SJSA1 (cell line): ENCODE measurements at regions not wholly inside any gene's neighbourhood (a gene's known extent, or its start where the extent isn't known, plus 50 kb on each side); places are given as distances from the start of the nearest gene placed in this dataset.

Experiments
- DNase-seq, 2 experiments: peaks; one replicate each; pipeline ENCODE4 v3.0.0-alpha.2; 2015 to 2020; ENCODE audit warnings: low spot score in 2 of 2, low read depth in 1 of 2
- H3K27ac ChIP-seq: fragments of 250-450 bp; sonication (Bioruptor Pico); 2 replicates; pipeline ENCODE4 v1.5.1; 2020; ENCODE audit warnings: mild to moderate bottlenecking, moderate library complexity
- H3K27me3 ChIP-seq: fragments of 250-450 bp; sonication (Bioruptor Pico); replicated peaks from 2 replicates; pipeline ENCODE4 v1.5.1; 2020; ENCODE audit warnings: mild to moderate bottlenecking, moderate library complexity
- H3K36me3 ChIP-seq: fragments of 250-450 bp; sonication (Bioruptor Pico); 2 replicates; pipeline ENCODE4 v1.5.1; 2020; ENCODE audit warnings: mild to moderate bottlenecking
- H3K4me1 ChIP-seq: fragments of 250-450 bp; sonication (Bioruptor Pico); replicated peaks from 2 replicates; pipeline ENCODE4 v1.6.1; 2021; ENCODE audit warnings: mild to moderate bottlenecking
- H3K4me3 ChIP-seq: fragments of 250-450 bp; sonication (Bioruptor Pico); 2 replicates; pipeline ENCODE4 v1.5.1; 2020; ENCODE audit warnings: mild to moderate bottlenecking
- H3K9me3 ChIP-seq: fragments of 250-450 bp; sonication (Bioruptor Pico); replicated peaks from 2 replicates; pipeline ENCODE4 v1.5.1; 2020; ENCODE audit warnings: mild to moderate bottlenecking

DNA sequence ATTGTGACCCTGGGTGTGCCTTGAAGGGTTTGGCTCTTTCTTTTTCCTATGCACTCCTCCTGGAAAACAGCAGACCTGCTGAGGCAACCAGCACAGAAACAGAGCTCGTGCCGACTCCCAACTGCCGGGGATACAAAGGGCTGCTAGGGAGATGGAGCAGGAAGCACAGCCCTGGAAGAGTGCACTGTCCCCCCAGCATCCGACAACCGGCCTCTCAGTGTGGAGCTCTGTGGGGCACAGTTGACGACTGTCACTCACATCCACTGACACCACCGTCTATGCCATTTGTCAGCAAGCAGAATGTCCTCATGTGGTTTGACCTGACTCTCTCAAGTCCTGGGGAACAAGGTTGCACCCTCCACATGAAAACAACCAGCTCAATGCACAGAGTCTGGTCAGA lies 290.4 kb downstream of the TNS1 start:
- no peak overlapping the region for H3K4me3 ChIP-seq
- no peaks in the 10 kb centered on the region for H3K27me3 ChIP-seq
- H3K9me3 ChIP-seq, result no peaks in the 10 kb centered on the region
- no peaks in the 10 kb centered on the region for H3K36me3 ChIP-seq
- no peak for DNase-seq
- peaks cover 13% of the 10 kb centered on the region for H3K4me1 ChIP-seq
- no peak overlapping the region for H3K27ac ChIP-seq

DNA sequence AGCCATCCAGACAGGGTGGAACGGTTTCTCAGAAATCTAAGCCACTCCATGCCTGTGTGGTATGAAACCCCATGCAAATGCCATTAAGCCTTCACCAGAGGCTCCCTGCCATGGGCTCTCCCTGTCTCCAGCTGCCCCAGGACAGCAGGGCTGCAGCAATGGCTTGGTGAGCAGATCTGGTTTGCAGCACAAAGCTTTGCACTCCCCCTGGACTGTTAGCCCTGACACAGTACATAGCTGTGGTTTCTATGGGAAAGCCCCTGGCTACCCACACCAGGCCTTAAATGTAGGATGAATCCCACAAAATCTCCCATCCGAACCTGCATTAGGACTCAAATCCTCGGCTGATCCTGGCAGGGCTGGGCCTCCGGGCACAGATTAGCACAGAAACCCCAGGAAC lies 291.6 kb downstream of the TNS1 start:
- no peaks in the 10 kb centered on the region for H3K27me3 ChIP-seq
- no peaks in the 10 kb centered on the region for H3K36me3 ChIP-seq
- peaks cover 13% of the 10 kb centered on the region for H3K4me1 ChIP-seq
- H3K27ac ChIP-seq, result no peak overlapping the region
- no peaks in the 10 kb centered on the region for H3K9me3 ChIP-seq
- H3K4me3 ChIP-seq, result no peak overlapping the region
- DNase-seq, result peak; percentile 17 to 49

DNA sequence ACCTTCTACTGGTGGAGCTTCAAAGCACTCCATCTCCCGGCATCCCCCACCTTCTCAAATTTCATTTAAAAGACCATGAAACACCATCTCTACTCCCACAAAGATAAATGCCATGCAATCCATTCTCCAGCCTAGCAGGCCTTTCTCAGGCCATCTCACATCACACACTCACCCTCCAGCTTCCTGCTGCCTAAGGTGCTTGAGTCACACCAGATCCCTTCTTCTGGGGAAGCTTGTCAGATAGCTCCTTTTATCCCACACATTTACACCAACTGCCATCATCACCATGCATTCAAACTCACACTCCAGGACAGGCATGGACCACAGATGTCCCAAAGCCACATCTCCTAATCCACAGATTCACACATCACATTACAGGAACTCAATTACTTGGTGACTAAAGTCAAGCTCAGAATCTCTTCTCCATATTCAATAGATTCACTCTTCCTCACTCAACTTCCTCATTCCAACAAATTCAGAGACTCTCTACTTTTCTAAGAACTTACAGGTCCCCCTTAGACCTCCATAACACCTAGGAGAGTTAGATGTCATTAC lies 292.5 kb downstream of the TNS1 start:
- no peaks in the 10 kb centered on the region for H3K9me3 ChIP-seq
- no peaks in the 10 kb centered on the region for H3K27me3 ChIP-seq
- no peaks in the 10 kb centered on the region for H3K36me3 ChIP-seq
- DNase-seq, result no peak
- no peak overlapping the region for H3K27ac ChIP-seq
- peaks cover 13% of the 10 kb centered on the region for H3K4me1 ChIP-seq
- no peak overlapping the region for H3K4me3 ChIP-seq

DNA sequence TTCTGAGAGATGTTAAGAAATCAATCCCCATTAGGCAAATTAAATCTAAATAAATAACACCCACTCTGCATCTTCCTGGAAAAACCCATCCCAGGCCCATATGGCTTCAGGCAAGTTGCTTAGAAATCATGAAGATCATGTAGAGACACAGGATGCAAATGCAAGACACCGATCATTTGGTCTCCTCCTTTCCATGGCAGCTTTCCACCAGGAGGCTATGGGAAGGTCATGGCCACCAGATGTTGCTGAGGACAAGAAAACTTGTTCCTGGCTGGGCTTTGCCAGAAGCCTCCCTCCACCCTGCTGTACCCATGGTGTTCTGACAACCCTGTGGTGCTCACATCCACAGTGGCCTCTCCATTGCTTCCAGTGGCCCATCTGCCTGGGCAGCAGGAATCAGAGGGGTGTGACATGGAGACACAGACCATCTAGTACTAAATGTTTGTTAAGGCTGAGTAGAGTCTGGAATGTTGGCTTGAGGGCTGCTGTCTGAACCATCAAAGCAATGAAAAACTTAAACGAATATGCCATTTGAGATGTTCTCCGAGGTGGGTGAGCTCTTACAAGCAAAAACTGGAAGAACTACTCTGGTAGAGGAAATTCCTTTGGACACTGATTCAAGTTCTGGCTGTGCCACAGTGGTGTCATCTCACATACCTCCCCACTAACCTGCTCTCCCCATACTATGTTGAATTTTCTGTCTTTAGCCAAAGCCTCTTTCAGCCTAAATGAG lies 293.2 kb downstream of the TNS1 start:
- no peak overlapping the region for H3K27ac ChIP-seq
- no peaks in the 10 kb centered on the region for H3K27me3 ChIP-seq
- peaks cover 13% of the 10 kb centered on the region for H3K4me1 ChIP-seq
- H3K9me3 ChIP-seq, result no peaks in the 10 kb centered on the region
- no peak overlapping the region for H3K4me3 ChIP-seq
- no peaks in the 10 kb centered on the region for H3K36me3 ChIP-seq
- no peak for DNase-seq

GRCh38 chr2:217707131-217707611 lies 295.6 kb downstream of the TNS1 start:
- no peaks in the 10 kb centered on the region for H3K27me3 ChIP-seq
- H3K4me3 ChIP-seq, result no peak overlapping the region
- H3K27ac ChIP-seq, result no peak overlapping the region
- no peak for DNase-seq
- H3K4me1 ChIP-seq, result no peaks in the 10 kb centered on the region; the same call in 1 of the 2 replicates
- H3K9me3 ChIP-seq, result no peaks in the 10 kb centered on the region
- H3K36me3 ChIP-seq, result no peaks in the 10 kb centered on the region

GRCh38 chr2:217706513-217706912 lies 296.3 kb downstream of the TNS1 start:
- Histone ChIP-seq H3K27ac (no peak overlapping the region), H3K4me3 (no peak overlapping the region), H3K4me1 (no peaks in the 10 kb centered on the region; the same call in 1 of the 2 replicates), H3K36me3 (no peaks in the 10 kb centered on the region), H3K27me3 (peaks cover 4% of the 10 kb centered on the region; the same call in 1 of the 2 replicates), H3K9me3 (no peaks in the 10 kb centered on the region)
- DNase-seq, result no peak

DNA sequence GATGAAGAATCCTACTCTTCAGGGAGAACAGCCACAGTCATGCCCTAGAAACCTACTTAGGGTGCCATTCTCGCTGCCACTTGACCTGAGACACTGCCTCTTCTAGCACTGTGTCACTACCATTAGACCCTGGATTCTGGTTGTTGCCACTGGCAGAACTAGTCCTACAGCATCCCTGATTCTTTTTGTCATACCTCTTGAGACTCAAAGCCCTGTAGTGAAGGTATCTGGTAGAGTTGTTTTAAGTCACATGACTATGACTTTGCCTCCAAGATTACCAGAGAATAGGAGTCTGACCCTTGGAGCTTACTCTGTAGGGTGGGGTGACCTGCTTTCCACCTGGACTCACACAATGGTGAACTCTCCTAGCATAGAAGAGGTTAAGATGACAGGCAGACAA lies 296.7 kb downstream of the TNS1 start:
- no peaks in the 10 kb centered on the region for H3K36me3 ChIP-seq
- H3K4me3 ChIP-seq, result no peak overlapping the region
- no peak for DNase-seq
- H3K9me3 ChIP-seq, result no peaks in the 10 kb centered on the region
- peaks cover 5% of the 10 kb centered on the region; the same call in 1 of the 2 replicates for H3K27me3 ChIP-seq
- H3K4me1 ChIP-seq, result no peaks in the 10 kb centered on the region; the same call in 1 of the 2 replicates
- H3K27ac ChIP-seq, result no peak overlapping the region

- Histone ChIP-seq H3K36me3 (no peaks in the 10 kb centered on the region), H3K4me3 (no peak overlapping the region), H3K27ac (no peak overlapping the region), H3K9me3 (no peaks in the 10 kb centered on the region), H3K27me3 (peaks cover 5% of the 10 kb centered on the region; the same call in 1 of the 2 replicates), H3K4me1 (no peaks in the 10 kb centered on the region)
- no peak for DNase-seq
Measured at GRCh38 chr2:217705461-217705860, 297.3 kb downstream of the TNS1 start.

- Histone ChIP-seq H3K27ac (no peak overlapping the region), H3K4me1 (no peaks in the 10 kb centered on the region), H3K4me3 (no peak overlapping the region), H3K27me3 (peaks cover 5% of the 10 kb centered on the region; the same call in 1 of the 2 replicates), H3K36me3 (no peaks in the 10 kb centered on the region), H3K9me3 (no peaks in the 10 kb centered on the region)
- no peak for DNase-seq
Measured at GRCh38 chr2:217703999-217704398, 298.8 kb downstream of the TNS1 start.

GRCh38 chr2:217703102-217703501 lies 299.7 kb downstream of the TNS1 start:
- DNase-seq, result no peak
- Histone ChIP-seq H3K9me3 (no peaks in the 10 kb centered on the region), H3K4me3 (no peak overlapping the region), H3K36me3 (no peaks in the 10 kb centered on the region), H3K27me3 (peaks cover 5% of the 10 kb centered on the region; the same call in 1 of the 2 replicates), H3K27ac (no peak overlapping the region), H3K4me1 (no peaks in the 10 kb centered on the region)

DNA sequence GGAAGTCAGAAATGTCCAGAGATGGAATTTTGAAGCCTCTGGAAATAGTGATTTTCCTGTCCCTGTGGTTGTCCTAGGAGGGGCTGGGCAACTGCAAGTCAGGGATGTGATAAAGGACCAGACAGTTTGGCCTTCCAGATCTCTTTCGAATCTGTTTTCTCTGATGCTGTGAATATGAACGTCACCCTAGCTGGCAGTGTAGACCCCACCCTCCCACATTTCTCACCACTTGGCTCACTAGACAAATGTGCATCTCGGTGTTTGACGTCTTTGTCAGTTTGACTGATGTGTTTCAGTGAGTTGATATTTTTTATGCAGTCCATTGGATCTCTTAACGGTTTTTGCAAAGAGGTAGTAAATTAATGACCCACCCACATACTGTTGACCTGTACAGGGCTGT lies 301.2 kb downstream of the TNS1 start:
- Histone ChIP-seq H3K27me3 (peaks cover 5% of the 10 kb centered on the region; the same call in 1 of the 2 replicates), H3K4me3 (no peak overlapping the region)

GRCh38 chr2:217698691-217699090 lies 304.1 kb downstream of the TNS1 start:
- no peaks in the 10 kb centered on the region for H3K36me3 ChIP-seq
- H3K27ac ChIP-seq, result no peak overlapping the region

More for the DNA sequence above, 301.2 kb downstream of the TNS1 start:
- DNase-seq, result no peak
- no peaks in the 10 kb centered on the region for H3K9me3 ChIP-seq
- H3K27ac ChIP-seq, result no peak overlapping the region
- H3K4me1 ChIP-seq, result no peaks in the 10 kb centered on the region
- no peaks in the 10 kb centered on the region for H3K36me3 ChIP-seq

GRCh38 chr2:217695033-217695520 lies 307.7 kb downstream of the TNS1 start:
- H3K4me1 ChIP-seq, result no peaks in the 10 kb centered on the region
- DNase-seq, result peak in 1 of 2 experiments; percentile 14
- H3K9me3 ChIP-seq, result no peaks in the 10 kb centered on the region
- H3K4me3 ChIP-seq, result no peak overlapping the region
- no peaks in the 10 kb centered on the region for H3K36me3 ChIP-seq
- no peaks in the 10 kb centered on the region for H3K27me3 ChIP-seq
- no peak overlapping the region for H3K27ac ChIP-seq

More at GRCh38 chr2:217698691-217699090, 304.1 kb downstream of the TNS1 start:
- DNase-seq, result no peak
- no peaks in the 10 kb centered on the region for H3K9me3 ChIP-seq
- peaks cover 5% of the 10 kb centered on the region; the same call in 1 of the 2 replicates for H3K27me3 ChIP-seq
- no peaks in the 10 kb centered on the region for H3K4me1 ChIP-seq
- H3K4me3 ChIP-seq, result no peak overlapping the region

DNA sequence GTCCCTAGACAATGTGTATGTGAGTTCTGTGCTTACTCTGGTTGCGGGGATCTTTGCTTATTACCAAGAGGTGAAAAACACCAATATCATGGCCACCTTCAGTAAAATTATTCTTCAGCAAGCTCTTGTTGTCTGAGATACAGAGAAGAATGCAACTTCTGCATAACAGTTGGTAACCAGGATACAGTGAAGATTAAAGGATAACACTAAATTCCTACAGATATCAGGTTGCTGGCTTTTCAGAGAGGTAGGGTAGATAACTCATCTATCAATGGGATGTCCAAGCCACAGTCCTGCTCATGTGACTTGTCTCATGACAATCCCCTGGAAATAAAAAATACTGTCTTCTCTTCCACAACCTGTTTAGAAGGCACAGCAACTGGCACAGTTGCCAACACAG lies 308.5 kb downstream of the TNS1 start:
- H3K4me3 ChIP-seq, result no peak overlapping the region
- H3K9me3 ChIP-seq, result no peaks in the 10 kb centered on the region
- no peak for DNase-seq
- H3K27me3 ChIP-seq, result no peaks in the 10 kb centered on the region
- H3K36me3 ChIP-seq, result no peaks in the 10 kb centered on the region
- no peaks in the 10 kb centered on the region for H3K4me1 ChIP-seq
- no peak overlapping the region for H3K27ac ChIP-seq
